ENCODE measurements at regions not wholly inside any gene's neighbourhood (a gene's known extent, or its start where the extent isn't known, plus 50 kb on each side); places are given as distances from the start of the nearest gene placed in this dataset.

- no peaks in the 10 kb centered on the region for H3K9me3 ChIP-seq (ENCODE audit: insufficient read depth in 2 of 2, low read depth in 1 of 2, low read length in 1 of 2)
- H2BK20ac ChIP-seq (ENCODE audit: low read length): no peak overlapping the region
- H4K5ac ChIP-seq (ENCODE audit: insufficient read length, low read depth, low read length): no peak overlapping the region
- H3K36me3 ChIP-seq (ENCODE audit: control insufficient read depth in 2 of 4, insufficient read depth in 4 of 4, low read length in 3 of 4): peaks cover 0 to 10% (median 0%) of the 10 kb centered on the region in 4 experiments; a peak in 4 of 8 replicates
- no peaks in the 10 kb centered on the region for H3K4me1 ChIP-seq (replicated peaks in 1 of 4; ENCODE audit: control insufficient read depth in 3 of 4, insufficient read depth in 4 of 4, low read length in 3 of 4)
- no peak overlapping the region for H2BK5ac ChIP-seq (ENCODE audit: low read depth, low read length)
- H2AK5ac ChIP-seq (ENCODE audit: low read depth, low read length): no peak overlapping the region
- no peaks in the 10 kb centered on the region for H3K79me1 ChIP-seq (ENCODE audit: low read depth, low read length)
- no peak overlapping the region for H3K23ac ChIP-seq (ENCODE audit: insufficient read length)
- H3K79me2 ChIP-seq (ENCODE audit: control insufficient read depth in 1 of 2, insufficient read depth in 2 of 2, low read length in 2 of 2): no peaks in the 10 kb centered on the region
- no peak overlapping the region for H3K56ac ChIP-seq (replicated peaks; ENCODE audit: insufficient read length, low read depth, low read length)
- no peak overlapping the region for H4K8ac ChIP-seq (ENCODE audit: extremely low read depth, insufficient read depth, low read length)
- 78% methylated on average over 2 of the region's 2 CpGs; no CpG with 5 or more reads in 1 of the 2 experiments for WGBS, 2 experiments (ENCODE audit: extremely low coverage in 1 of 2, insufficient coverage in 1 of 2, insufficient read length in 1 of 2, insufficient replicate concordance in 2 of 2, low coverage in 1 of 2, low lambda C conversion rate in 2 of 2, missing lambda C conversion rate in 1 of 2)
- H3K27ac ChIP-seq (ENCODE audit: low read depth, low read length): no peak overlapping the region
- POLR2A ChIA-PET (ENCODE audit: partially characterized antibody): interaction anchor here (0.6 to 0.8 kb wide), 2 partner anchors 39 to 92 kb away, joined by 3 read pairs; no protein-coding TSS in a partner anchor
- H3K9ac ChIP-seq (replicated peaks in 1 of 4; ENCODE audit: extremely low read depth in 1 of 4, low read depth in 3 of 4, low read length in 3 of 4): no peak overlapping the region
- CTCF ChIA-PET (ENCODE audit: partially characterized antibody): interaction anchor here (0.6 to 3.6 kb wide), 21 partner anchors 10 to 1143 kb away, joined by 3 to 23 read pairs (median 4); no protein-coding TSS in a partner anchor
- no peak overlapping the region for H4K91ac ChIP-seq (replicated peaks; ENCODE audit: insufficient read length, low read length)
- H4K20me1 ChIP-seq (replicated peaks in 1 of 2; ENCODE audit: control insufficient read depth in 1 of 2, insufficient read depth in 2 of 2, low read length in 2 of 2): peaks cover 1 to 2% of the 10 kb centered on the region in 2 experiments
- H3K14ac ChIP-seq (ENCODE audit: insufficient read length): no peak overlapping the region
- FAIRE-seq (no peak), DNase-seq (ENCODE audit: low read depth in 1 of 2, low spot score in 2 of 2) (no peak)
- H3K18ac ChIP-seq (ENCODE audit: extremely low read depth, low read length): no peak overlapping the region
- no peak for TF ChIP-seq CTCF (IDR thresholded peaks at IDR 0.05; ENCODE audit: control extremely low read depth in 1 of 3, insufficient read depth in 1 of 3, low read depth in 1 of 3, low read length in 3 of 3)
- no peak for TF ChIP-seq EZH2 (IDR thresholded peaks at IDR 0.05; ENCODE audit: low read depth, low read length, severe bottlenecking)
- H3K4me3 ChIP-seq (ENCODE audit: extremely low read depth in 1 of 4, insufficient read depth in 2 of 4, low read depth in 3 of 4, low read length in 4 of 4): no peak overlapping the region
- no peaks in the 10 kb centered on the region for H3K27me3 ChIP-seq (replicated peaks in 1 of 4; ENCODE audit: control insufficient read depth in 3 of 4, extremely low read depth in 1 of 4, insufficient read depth in 3 of 4, low read length in 3 of 4)
- H3K4ac ChIP-seq (replicated peaks; ENCODE audit: insufficient read length, low read depth, low read length): no peak overlapping the region
- no peak overlapping the region for H2BK120ac ChIP-seq (replicated peaks; ENCODE audit: low read depth, low read length)
- H2BK12ac ChIP-seq (ENCODE audit: low read depth, low read length): no peak overlapping the region
- no peaks in the 10 kb centered on the region for H3K23me2 ChIP-seq (ENCODE audit: low read depth, low read length)
- no peak overlapping the region for H3K4me2 ChIP-seq (ENCODE audit: insufficient read depth in 1 of 2, low read depth in 2 of 2, low read length in 2 of 2)
- no peak overlapping the region for H2AFZ ChIP-seq (ENCODE audit: low read length)
- H2BK15ac ChIP-seq (ENCODE audit: low read length): no peak overlapping the region
These were observed 65.4 kb upstream of the ZNF92 start for GRCh38 chr7:65308300-65308678.
